GM19452 (cell line): ENCODE measurements at regions not wholly inside any gene's neighbourhood (a gene's known extent, or its start where the extent isn't known, plus 50 kb on each side); places are given as distances from the start of the nearest gene placed in this dataset.
"Not testable (repeated sequence)": the region's sequence is repeated elsewhere in the genome, so short reads cannot be mapped to it uniquely, and the experiment has no call there.

Source experiments
- ATAC-seq: cut with Tn5 transposase; IDR thresholded peaks from one replicate; pipeline ENCODE4 v1.9.1; 2021; ENCODE audit not compliant: unreplicated experiment

DNA sequence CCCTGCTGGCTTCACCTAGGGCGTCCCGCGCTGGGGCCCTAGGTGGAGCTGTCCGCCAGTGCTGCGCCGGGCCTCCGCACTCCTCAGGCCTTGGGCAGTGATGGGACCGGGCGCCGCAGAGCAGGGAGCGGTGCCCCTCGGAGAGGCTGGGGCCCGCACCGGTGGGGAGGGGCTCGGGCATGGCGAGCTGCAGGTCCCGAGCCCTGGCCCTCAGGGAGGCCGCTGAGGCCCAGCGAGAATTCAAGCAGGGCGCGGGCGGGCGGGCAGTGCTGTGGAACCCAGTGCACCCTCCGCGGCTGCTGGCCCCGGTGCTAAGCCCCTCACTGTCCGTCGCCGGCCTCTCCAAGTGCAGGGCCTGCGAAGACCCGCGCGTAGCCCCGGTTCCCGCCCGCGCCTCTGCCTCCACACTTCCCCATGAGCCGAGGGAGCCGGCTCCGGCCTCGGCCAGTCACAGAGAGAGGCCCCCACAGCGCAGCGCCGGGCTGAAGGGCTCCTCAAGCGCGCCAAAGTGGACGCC lies 565.1 kb upstream of the NDST4 start:
- no peak for ATAC-seq

DNA sequence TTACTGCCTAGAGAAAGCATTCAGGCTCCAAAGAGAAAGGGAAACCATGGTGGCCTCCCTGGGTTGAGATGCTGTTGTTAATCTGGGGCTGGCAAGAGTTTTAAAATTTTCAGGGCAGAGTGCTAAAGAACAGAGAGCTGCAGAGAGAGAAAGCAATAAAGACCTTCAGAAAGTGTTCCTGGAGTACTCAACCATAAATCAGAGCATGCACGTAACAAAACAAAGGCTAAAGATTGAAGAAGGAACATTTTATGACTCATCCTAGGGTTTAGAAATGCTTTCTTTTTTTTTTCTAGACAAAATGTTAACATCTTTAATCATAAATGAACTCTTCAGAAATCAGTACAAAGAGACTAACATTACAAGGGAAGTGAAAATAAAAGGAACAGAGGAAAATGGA lies 562.3 kb upstream of the NDST4 start:
- ATAC-seq, result no peak

- no peak for ATAC-seq
These were observed 561.1 kb upstream of the NDST4 start for GRCh38 chr4:115674485-115674884.

DNA sequence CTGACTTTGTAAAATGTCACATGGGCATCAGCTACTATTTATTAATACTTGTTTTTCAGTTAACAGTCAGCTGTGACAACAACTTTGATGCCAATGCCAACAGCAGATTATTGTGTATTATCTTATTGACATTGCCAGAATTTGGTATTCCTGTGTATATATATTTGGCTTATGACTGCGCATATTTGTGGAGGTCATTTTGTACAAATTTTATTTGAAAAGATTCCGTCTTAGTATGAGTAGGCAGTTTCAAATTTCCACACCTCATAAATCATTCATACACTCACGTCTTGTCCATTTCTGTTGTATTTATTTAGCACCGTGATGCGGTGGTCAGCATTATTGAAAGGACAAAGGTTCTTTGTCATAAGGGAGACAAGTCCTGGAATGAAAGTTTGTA lies 558.2 kb upstream of the NDST4 start:
- ATAC-seq, result no peak

DNA sequence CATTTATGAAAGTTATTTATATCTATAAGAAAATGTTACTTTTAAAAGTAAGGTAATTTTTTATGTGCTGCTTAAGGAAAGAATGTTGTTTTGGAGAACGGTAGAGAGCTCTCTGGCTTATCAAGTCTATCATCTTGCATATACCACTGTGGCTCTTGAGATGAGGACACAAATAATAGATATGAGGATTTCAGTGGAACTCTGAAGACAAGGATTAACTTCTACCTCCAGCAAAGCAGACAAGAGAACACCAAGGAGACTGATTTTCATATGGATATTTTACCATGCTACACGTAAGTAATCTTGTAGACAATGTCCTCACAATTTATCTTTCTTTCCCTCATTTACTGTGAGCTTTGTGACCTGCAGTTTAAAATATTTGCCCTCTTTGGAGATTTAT lies 557.5 kb upstream of the NDST4 start:
- no peak for ATAC-seq

GRCh38 chr4:115668396-115668795 lies 555.0 kb upstream of the NDST4 start:
- no peak for ATAC-seq

- ATAC-seq, result no peak
These were observed 550.9 kb upstream of the NDST4 start for GRCh38 chr4:115664285-115664684.

- no peak for ATAC-seq
These were observed 547.0 kb upstream of the NDST4 start for GRCh38 chr4:115660465-115660864.

DNA sequence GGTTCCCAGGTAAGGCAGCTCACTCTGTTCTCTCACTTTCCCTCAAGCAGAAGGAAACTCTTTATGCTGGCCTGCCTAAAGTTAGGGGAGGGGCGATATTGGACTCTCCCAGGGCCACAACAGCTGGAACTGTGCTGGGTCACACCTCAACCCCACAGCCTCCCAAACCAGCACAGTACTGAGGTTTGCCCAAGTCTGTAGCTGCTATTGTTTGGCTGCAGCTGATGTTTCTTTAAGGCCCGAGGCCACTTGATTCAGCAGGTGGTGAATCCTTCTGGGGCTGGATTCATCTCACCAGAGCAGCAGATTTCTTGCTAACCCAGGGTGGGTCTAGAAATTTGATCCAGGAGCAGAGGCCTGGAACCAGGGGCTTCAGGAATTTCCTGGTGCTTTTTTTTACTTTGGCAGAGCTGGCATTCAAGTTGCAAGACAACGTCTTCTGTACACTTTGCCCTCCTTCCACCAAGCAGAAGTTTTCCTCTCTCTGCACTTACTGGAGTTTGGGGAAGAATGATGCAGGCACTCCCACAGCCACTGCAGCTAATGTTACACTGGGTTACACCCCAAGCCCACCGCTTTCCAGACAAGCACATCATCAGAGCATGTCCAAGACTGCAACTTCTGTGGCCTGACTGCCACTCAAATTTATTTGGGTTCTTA lies 544.7 kb upstream of the NDST4 start:
- no peak for ATAC-seq

GRCh38 chr4:115655626-115656025 lies 542.2 kb upstream of the NDST4 start:
- ATAC-seq, result no peak

DNA sequence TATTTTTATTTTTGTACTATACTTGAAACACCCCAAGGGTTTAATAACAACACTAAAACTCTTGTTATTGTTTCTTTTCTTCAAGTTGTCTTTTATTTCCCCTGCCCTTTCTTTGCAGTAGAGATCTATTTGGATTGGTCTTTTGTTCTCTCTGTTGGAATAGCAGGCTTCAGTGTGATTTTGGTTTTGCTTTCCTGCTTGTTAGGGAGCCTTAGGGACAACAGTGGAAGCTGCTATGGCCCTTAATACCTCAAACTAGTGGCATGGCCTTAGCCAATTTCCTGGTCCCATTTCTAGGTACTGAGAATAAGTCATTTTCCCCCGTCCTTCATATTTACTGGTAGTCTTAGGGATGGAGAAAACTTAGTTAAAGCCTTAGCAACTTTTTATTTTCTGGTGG lies 535.4 kb upstream of the NDST4 start:
- no peak for ATAC-seq

DNA sequence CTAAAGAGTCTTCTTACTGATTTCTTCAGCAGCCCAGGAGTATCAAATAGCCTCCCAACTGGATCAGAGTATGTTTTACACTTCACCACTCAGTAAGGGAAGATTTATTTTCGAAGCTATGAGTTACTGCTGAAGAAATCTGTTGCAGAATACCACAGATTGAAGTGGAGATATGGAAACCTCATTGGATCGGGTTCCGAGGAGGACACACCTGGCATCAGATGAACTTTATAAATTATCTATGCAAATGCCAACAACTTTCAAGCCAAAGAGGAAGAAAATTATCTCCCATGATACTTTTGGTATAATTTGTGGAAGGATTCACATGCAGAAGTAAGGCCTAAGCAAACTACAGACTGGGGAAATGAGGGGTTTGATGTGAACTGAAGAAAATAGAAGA lies 515.9 kb upstream of the NDST4 start:
- no peak for ATAC-seq

DNA sequence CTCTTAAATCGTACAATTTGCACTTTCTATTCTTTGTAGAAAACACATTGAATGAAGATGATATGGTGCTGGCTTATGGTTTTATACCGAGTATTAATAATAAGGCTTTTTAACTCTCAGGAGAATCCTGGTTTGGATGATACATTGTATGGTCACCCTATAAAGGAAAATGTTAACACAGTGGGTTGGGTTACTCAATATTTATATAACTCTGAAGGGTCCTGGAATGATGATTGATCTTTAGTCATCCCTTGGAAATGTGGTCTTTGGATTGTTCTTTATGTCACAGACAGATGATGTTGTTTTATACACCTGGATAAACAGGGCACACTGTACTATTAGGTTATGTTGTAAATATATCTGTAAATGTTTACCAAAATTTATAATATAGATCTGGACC lies 496.2 kb upstream of the NDST4 start:
- no peak for ATAC-seq

DNA sequence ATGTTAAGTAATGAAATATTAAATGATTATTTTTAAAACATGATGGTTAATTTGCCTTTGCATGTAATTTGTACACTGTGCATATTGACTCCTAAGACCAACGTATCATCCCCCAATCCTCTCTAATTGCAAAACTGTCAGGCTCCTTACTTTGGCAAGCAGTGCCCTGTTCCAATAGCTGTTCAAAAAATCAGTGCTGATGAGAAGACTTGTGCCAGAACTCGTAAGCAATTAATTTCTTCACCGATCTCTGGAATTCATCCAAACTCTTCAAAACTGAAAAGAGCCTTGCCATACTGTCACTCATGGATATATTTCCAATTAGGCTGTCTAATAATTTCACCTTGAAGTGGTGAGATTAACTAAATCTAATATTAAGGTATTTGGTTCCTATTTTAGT lies 493.9 kb upstream of the NDST4 start:
- no peak for ATAC-seq

DNA sequence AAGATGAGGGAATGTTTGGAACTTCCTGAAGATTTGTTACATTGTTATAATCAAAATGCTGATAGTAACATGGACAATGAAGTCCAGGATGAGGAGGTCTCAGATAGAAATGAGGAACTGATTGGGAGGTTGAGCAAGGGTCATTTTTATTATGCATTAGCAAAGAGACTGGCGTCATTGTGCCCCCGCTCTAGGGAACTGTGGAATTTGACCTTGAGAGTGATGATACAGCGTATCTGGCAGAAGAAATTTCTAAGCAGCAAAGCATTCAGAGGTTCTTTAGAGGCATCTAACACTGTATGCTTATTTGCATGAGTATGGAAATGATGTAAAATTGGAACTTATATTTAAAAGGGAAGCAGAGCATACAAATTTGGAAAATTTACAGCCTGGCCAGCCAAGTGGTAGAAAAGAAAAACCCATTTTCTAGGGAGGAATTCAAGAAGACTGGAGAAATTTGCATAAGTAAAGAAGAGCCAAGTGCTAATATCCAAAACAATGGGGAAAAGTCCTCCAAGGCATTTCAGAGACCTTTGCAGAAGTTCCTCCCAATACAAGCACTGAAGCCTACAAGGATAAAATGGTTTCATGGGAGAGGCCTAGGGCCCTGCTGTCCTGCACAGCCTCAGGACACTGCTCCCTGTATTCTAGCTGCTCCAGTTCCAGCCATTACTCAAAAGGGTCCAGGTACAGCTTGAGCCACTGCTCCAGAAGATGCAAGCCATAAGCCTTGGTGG lies 483.0 kb upstream of the NDST4 start:
- no peak for ATAC-seq

DNA sequence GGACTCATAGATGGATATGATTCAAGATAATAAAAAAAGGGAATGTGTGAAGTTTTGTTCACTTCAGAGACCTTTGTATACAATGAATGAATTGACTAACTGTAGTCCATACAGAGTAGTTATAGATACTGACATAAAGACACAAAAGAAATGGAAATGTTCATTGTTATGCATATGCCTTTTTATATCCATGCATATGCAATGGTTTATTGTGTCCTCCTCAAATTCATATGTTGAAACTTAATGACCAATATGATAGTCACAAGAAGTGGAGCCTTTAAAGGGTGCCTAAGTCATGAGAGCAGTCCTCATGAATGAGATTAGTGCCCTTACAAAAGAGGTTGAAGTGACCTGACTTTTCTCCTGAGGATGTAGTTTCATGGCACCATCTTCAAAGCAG lies 467.5 kb upstream of the NDST4 start:
- no peak for ATAC-seq

DNA sequence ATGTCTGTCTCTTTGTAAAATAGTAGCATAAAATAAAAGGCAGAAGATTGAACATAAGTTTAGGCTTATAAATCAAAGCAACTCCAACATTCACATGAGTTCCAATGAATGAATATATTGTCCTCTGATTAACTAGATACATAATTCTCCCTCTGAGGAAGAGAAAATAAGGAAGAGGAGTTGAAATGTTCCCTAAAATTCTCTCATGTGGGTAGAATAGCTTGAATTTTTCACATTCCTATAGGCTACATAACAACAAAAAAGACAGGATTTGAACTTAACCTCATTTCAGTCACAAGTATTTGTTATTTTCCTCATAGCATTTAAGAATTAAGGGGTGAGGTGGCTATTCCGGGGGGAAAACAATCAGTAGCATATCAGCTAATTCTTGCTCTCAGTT lies 462.4 kb upstream of the NDST4 start:
- no peak for ATAC-seq

DNA sequence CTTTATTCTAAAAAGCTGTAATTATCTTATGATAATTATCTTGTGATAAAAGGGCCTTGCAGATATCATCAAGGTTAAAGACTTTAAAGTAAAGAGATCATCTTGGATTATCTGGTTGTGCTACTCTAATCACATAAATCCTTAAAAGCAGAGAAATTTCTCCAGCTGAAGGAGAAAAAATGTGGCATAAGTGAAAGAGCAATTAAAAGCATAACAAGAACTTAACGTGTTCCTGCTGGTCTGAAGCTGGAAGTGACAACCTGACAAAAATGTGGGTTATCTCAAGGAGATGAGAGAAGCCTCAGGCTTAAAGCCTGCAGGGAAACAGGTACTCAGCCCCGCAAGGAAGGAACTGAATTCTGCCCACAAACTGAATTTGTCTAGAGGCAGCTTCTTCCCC lies 449.1 kb upstream of the NDST4 start:
- no peak for ATAC-seq

DNA sequence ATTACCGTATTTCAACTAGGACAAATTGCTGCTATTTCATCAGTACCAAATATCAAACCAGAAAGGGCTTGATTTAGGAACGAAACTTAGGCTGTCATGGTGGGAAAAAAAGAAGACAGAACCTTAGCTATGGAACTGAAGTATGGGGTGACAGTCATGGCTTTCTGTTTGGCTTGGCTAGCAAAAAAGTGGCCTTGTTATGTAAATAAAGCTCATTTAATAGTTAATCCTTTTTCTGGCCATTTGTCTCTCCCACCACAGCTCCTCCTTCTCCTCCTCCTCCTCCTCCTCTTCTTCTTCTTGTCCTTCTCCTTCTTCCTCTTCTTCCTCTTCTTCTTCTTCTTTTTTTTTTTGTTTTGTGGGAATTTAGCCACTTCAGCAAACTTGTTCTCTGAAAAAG lies 434.7 kb upstream of the NDST4 start:
- ATAC-seq, result no peak

DNA sequence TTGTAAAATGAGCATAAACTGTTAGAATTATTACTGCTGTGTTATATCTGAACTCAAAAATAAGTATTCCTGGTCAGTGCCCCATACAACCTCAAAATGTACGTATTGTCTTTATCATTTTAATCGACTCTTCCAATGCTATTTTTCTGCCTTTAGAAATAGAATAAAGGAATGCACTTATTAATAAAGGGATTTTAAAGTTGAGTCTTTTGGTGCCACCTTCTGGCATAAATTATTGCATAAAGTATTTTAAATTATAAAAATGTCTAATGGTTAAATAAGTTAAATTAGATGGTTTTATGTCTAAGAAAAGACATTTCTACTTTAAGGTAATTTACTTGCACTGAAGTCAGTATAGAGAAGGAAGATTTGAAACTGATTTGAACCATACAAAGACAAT lies 424.0 kb upstream of the NDST4 start:
- no peak for ATAC-seq

- no peak for ATAC-seq
These were observed 415.7 kb upstream of the NDST4 start for GRCh38 chr4:115529126-115529525.

- not testable (repeated sequence) for ATAC-seq
These were observed 406.1 kb upstream of the NDST4 start for GRCh38 chr4:115519476-115519875.

DNA sequence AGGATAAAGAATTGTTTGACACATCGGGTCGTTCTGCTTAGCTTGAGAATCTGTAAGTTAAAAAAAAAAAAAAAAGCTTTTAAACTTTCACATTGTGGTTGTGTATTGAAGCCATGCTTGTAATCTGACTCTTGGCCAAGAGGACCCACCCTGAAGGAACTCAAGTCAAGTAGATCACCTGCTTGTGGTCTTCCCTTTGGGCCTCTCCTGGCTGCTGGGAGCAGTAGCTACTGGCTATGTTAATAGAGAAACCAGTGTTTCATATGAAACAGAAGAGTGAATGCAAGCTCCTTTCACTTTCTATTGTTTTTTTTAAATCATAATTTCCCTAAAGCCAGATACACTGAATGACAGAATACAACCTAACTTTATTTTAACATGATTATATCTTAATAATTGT lies 402.4 kb upstream of the NDST4 start:
- peak; percentile 91 for ATAC-seq
